HEK293T (cell line): ENCODE measurements at regions not wholly inside any gene's neighbourhood (a gene's known extent, or its start where the extent isn't known, plus 50 kb on each side); places are given as distances from the start of the nearest gene placed in this dataset.
"Not testable (repeated sequence)": the region's sequence is repeated elsewhere in the genome, so short reads cannot be mapped to it uniquely, and the experiment has no call there.

Experiments used
- CTCF ChIA-PET: fragments of 350-600 bp; formaldehyde crosslinking; extraction: SDS; loops from one replicate; lab custom pipeline; 2021; ENCODE audit warnings: antibody characterized with exemption, inconsistent platforms; lab: Yijun Ruan, JAX
- POLR2A ChIA-PET: fragments of 350-600 bp; formaldehyde crosslinking; extraction: SDS; loops from one replicate; lab custom pipeline; 2020; ENCODE audit warnings: antibody characterized with exemption, inconsistent platforms; lab: Yijun Ruan, JAX
- DNase-seq: peaks from one replicate; pipeline ENCODE4 v3.0.0; 2012; ENCODE audit warnings: mixed read lengths; ENCODE audit errors: extremely low spot score
- ARNT ChIP-seq: fragments of 450-650 bp; IDR thresholded peaks from 2 replicates; pipeline ENCODE4 v1.6.1; 2017; ENCODE audit warnings: mild to moderate bottlenecking
- BHLHE40 ChIP-seq: fragments of 450-650 bp; IDR thresholded peaks from 2 replicates; pipeline ENCODE4 v1.6.1; 2016; ENCODE audit warnings: mild to moderate bottlenecking, moderate library complexity, borderline replicate concordance
- CTBP1 ChIP-seq: fragments of 450-650 bp; IDR thresholded peaks from 2 replicates; pipeline ENCODE4 v1.6.1; 2016; ENCODE audit warnings: borderline replicate concordance
- ELF4 ChIP-seq: fragments of 450-650 bp; IDR thresholded peaks from 2 replicates; pipeline ENCODE4 v1.6.1; 2017; ENCODE audit warnings: antibody characterized with exemption
- FOXA1 ChIP-seq: fragments of 450-650 bp; IDR thresholded peaks from 2 replicates; pipeline ENCODE4 v1.6.1; 2016; ENCODE audit warnings: mild to moderate bottlenecking
- FOXK2 ChIP-seq: fragments of 450-650 bp; IDR thresholded peaks from 2 replicates; pipeline ENCODE4 v1.6.1; 2016; ENCODE audit warnings: mild to moderate bottlenecking
- FOXM1 ChIP-seq: fragments of 450-650 bp; IDR thresholded peaks from 2 replicates; pipeline ENCODE4 v1.6.1; 2017; ENCODE audit warnings: mild to moderate bottlenecking, borderline replicate concordance
- HDGF ChIP-seq: fragments of 450-650 bp; IDR thresholded peaks from 2 replicates; pipeline ENCODE4 v1.6.1; 2017; ENCODE audit warnings: antibody characterized with exemption, borderline replicate concordance
- L3MBTL2 ChIP-seq: fragments of 450-650 bp; conservative IDR thresholded peaks from 2 replicates; pipeline ENCODE4 v1.6.1; 2016; ENCODE audit warnings: mild to moderate bottlenecking
- LEF1 ChIP-seq: fragments of 450-650 bp; IDR thresholded peaks from 2 replicates; pipeline ENCODE4 v1.6.1; 2017; ENCODE audit warnings: mild to moderate bottlenecking, borderline replicate concordance
- NFRKB ChIP-seq: fragments of 450-650 bp; IDR thresholded peaks from 2 replicates; pipeline ENCODE4 v1.6.1; 2016; ENCODE audit warnings: mild to moderate bottlenecking, moderate library complexity
- PKNOX1 ChIP-seq: fragments of 450-650 bp; IDR thresholded peaks from 2 replicates; pipeline ENCODE4 v1.6.1; 2016
- SP1 ChIP-seq: fragments of 450-650 bp; IDR thresholded peaks from 2 replicates; pipeline ENCODE4 v1.6.1; 2017
- SUZ12 ChIP-seq: fragments of 450-650 bp; IDR thresholded peaks from 2 replicates; pipeline ENCODE4 v1.6.1; 2016; ENCODE audit warnings: mild to moderate bottlenecking
- TARDBP ChIP-seq: fragments of 450-650 bp; IDR thresholded peaks from 2 replicates; pipeline ENCODE4 v1.6.1; 2016
- ZNF384 ChIP-seq: fragments of 450-650 bp; IDR thresholded peaks from 2 replicates; pipeline ENCODE4 v1.6.1; 2016

- POLR2A ChIA-PET = no interaction called here
- TF ChIP-seq FOXM1 (no peak), FOXK2 (no peak), NFRKB (no peak), CTBP1 (no peak), SP1 (no peak)
- CTCF ChIA-PET = interaction anchor here (0.6 to 3.2 kb wide), 6 partner anchors 57 to 1052 kb away, joined by 3 to 37 read pairs (median 3); no protein-coding TSS in a partner anchor
- DNase-seq = no peak
Observed at GRCh38 chr5:112552216-112552615, 133.1 kb upstream of the EPB41L4A start.

GRCh38 chr5:112552791-112553190 is 133.7 kb upstream of the EPB41L4A start:
- CTCF ChIA-PET = interaction anchor here (3.2 kb wide), 1 partner anchor 205 kb away, joined by 37 read pairs; no protein-coding TSS in a partner anchor
- DNase-seq = no peak
- no peak for TF ChIP-seq FOXK2
- no peak for TF ChIP-seq SP1
- TF ChIP-seq L3MBTL2 = no peak
- no peak for TF ChIP-seq CTBP1
- no peak for TF ChIP-seq BHLHE40
- no peak for TF ChIP-seq FOXM1
- POLR2A ChIA-PET = interaction anchor here (0.8 kb wide), 1 partner anchor 155 kb away, joined by 3 read pairs; no protein-coding TSS in a partner anchor

GRCh38 chr5:112554101-112554977 is 135.3 kb upstream of the EPB41L4A start:
- CTCF ChIA-PET = interaction anchor here (0.6 to 1.1 kb wide), 5 partner anchors 49 to 409 kb away, joined by 3 to 6 read pairs (median 3); no protein-coding TSS in a partner anchor
- no peak for DNase-seq
- TF ChIP-seq ELF4 = no peak
- TF ChIP-seq ARNT = no peak
- TF ChIP-seq ZNF384 = no peak
- no peak for TF ChIP-seq TARDBP
- no peak for TF ChIP-seq NFRKB
- TF ChIP-seq PKNOX1 = no peak
- TF ChIP-seq L3MBTL2 = no peak
- TF ChIP-seq SUZ12 = no peak
- TF ChIP-seq LEF1 = no peak
- TF ChIP-seq FOXA1 = no peak
- no peak for TF ChIP-seq BHLHE40
- no peak for TF ChIP-seq SP1
- TF ChIP-seq FOXK2 = no peak
- no peak for TF ChIP-seq CTBP1
- no peak for TF ChIP-seq HDGF
- POLR2A ChIA-PET = interaction anchor here (0.6 kb wide), 1 partner anchor 134 kb away, joined by 4 read pairs; no protein-coding TSS in a partner anchor

GRCh38 chr5:112555197-112555596 is 136.1 kb upstream of the EPB41L4A start:
- ChIA-PET CTCF (interaction anchor here (0.6 to 1.1 kb wide), 4 partner anchors 48 to 293 kb away, joined by 3 to 6 read pairs (median 4); no protein-coding TSS in a partner anchor), POLR2A (no interaction called here)
- no peak for DNase-seq
- no peak for TF ChIP-seq BHLHE40
- no peak for TF ChIP-seq TARDBP
- TF ChIP-seq FOXM1 = no peak
- no peak for TF ChIP-seq FOXK2
- TF ChIP-seq HDGF = no peak
- TF ChIP-seq LEF1 = no peak
- no peak for TF ChIP-seq ZNF384
- no peak for TF ChIP-seq L3MBTL2
- TF ChIP-seq NFRKB = no peak
- TF ChIP-seq SUZ12 = no peak
- no peak for TF ChIP-seq PKNOX1
- TF ChIP-seq ELF4 = no peak
- no peak for TF ChIP-seq SP1
- TF ChIP-seq FOXA1 = no peak
- no peak for TF ChIP-seq ARNT
- TF ChIP-seq CTBP1 = no peak

- DNase-seq = no peak
- CTCF ChIA-PET = interaction anchor here (1.1 kb wide), 1 partner anchor 201 kb away, joined by 6 read pairs; no protein-coding TSS in a partner anchor
- POLR2A ChIA-PET = no interaction called here
- no peak for TF ChIP-seq SUZ12
- TF ChIP-seq TARDBP = no peak
- TF ChIP-seq HDGF = no peak
- TF ChIP-seq ZNF384 = no peak
- no peak for TF ChIP-seq BHLHE40
- no peak for TF ChIP-seq CTBP1
Observed at GRCh38 chr5:112555691-112556090, 136.6 kb upstream of the EPB41L4A start.

GRCh38 chr5:112559501-112559900 is 140.4 kb upstream of the EPB41L4A start:
- DNase-seq, CTCF ChIA-PET, POLR2A ChIA-PET: not testable (repeated sequence)

GRCh38 chr5:112560371-112560770 is 141.3 kb upstream of the EPB41L4A start:
- POLR2A ChIA-PET = interaction anchor here (1.2 kb wide), 1 partner anchor 147 kb away, joined by 5 read pairs; no protein-coding TSS in a partner anchor
- no peak for DNase-seq

More at GRCh38 chr5:112560371-112560770, 141.3 kb upstream of the EPB41L4A start:
- CTCF ChIA-PET = no interaction called here
- TF ChIP-seq ELF4 (no peak), NFRKB (no peak), CTBP1 (no peak), L3MBTL2 (no peak), FOXA1 (no peak), ARNT (no peak), BHLHE40 (no peak), SUZ12 (no peak), HDGF (no peak), LEF1 (no peak), FOXM1 (no peak), ZNF384 (no peak), TARDBP (no peak), SP1 (no peak), PKNOX1 (no peak), FOXK2 (no peak)
